Pancreas (tissue), 10 donors: ENCODE measurements at regions not wholly inside any gene's neighbourhood (a gene's known extent, or its start where the extent isn't known, plus 50 kb on each side); places are given as distances from the start of the nearest gene placed in this dataset.

ENCODE experiments used
- ATAC-seq, 4 donors: fragments of 200-7000 bp; cut with Tn5 transposase; one replicate each; pipeline versions ENCODE4 v1.8.0 to v1.9.1; 2020; ENCODE audit warnings: mild to moderate bottlenecking in 4 of 4, moderate library complexity in 4 of 4
- DNase-seq, 6 donors: peaks; one replicate each; pipeline ENCODE4 v3.0.0-alpha.2; 2020
- FAIRE-seq: peaks from 2 replicates; lab custom pipeline; 2012; peaks lifted over from hg19 to GRCh38; lab: Jason Lieb, UNC
- H3K27ac ChIP-seq, 4 donors: fragments of 200-600 bp; sonication (generic); 1 replicate in 3 of 4; 2 replicates in 1 of 4; pipeline versions ENCODE4 v1.5.0 to v1.8.0; 2020
- H3K27me3 ChIP-seq, 4 donors: fragments of 200-600 bp; one replicate each; pipeline ENCODE4 v1.8.0; 2021
- H3K36me3 ChIP-seq, 3 donors: fragments of 200-600 bp; sonication (generic) in 1 of 3; one replicate each; pipeline versions ENCODE4 v1.5.0 to v1.8.0; 2020 to 2021
- H3K4me1 ChIP-seq, 3 donors: fragments of 200-600 bp; one replicate each; pipeline ENCODE4 v1.8.0; 2021
- H3K4me3 ChIP-seq, 4 donors: fragments of 200-600 bp; sonication (generic) in 2 of 4; one replicate each; pipeline versions ENCODE4 v1.5.0 to v1.8.0; 2020 to 2021
- H3K9me3 ChIP-seq, 4 donors: fragments of 200-600 bp; one replicate each; pipeline ENCODE4 v1.8.0; 2021
- CTCF ChIP-seq, 4 donors: fragments of 200-600 bp; sonication (generic) in 3 of 4; IDR thresholded peaks; one replicate each; pipeline versions ENCODE4 v1.5.0 to v1.8.0; 2021; ENCODE audit warnings: antibody characterized with exemption in 4 of 4
- WGBS, 2 donors: extraction: QIAGEN DNeasy Blood & Tissue Kit; methylation state at CpG; one replicate each; pipeline ENCODE4 v1.1.7; 2013; 5-methylcytosine and 5-hydroxymethylcytosine counted together
- intact Hi-C, 3 donors: fragments of 100-400 bp; cut with DNase I; formaldehyde crosslinking; loops; one replicate each; pipeline versions ENCODE4 v1.11.1 to v1.14.2; 2022
- donor health status: healthy with polysubstance abuse.
- donor health status: DM: no; HTN: no; CAD: no; lungs with moderate emphysema.
- donor health status: DM: no; HTN: no; CAD: no.
- donor health status: control.
- donor health status: control.
- donor health status: Bipolar disorder and iron deficiency.
- donor health status: DM: yes; HTN: yes; CAD: no.
- donor health status: DM: no; HTN: no; CAD: no.
- donor health status: DM: no; HTN: no; CAD: no.
- donor health status: DM: yes; HTN: yes; CAD: no.

GRCh38 chr13:46962281-46962941 is 65.6 kb upstream of the HTR2A start:
- intact Hi-C loops, result no loop called here
- Histone ChIP-seq H3K27me3 (no peaks in the 10 kb centered on the region), H3K27ac (no peak overlapping the region), H3K4me1 (no peaks in the 10 kb centered on the region), H3K36me3 (no peaks in the 10 kb centered on the region), H3K4me3 (no peak overlapping the region), H3K9me3 (no peaks in the 10 kb centered on the region)
- WGBS, 2 donors, result 66 to 71% methylated on average over 6 of the region's 6 CpGs
- DNase-seq (no peak), ATAC-seq (no peak), FAIRE-seq (no peak)
- TF ChIP-seq CTCF (IDR thresholded peaks at IDR 0.05), result no peak

- Histone ChIP-seq H3K27ac (no peak overlapping the region), H3K36me3 (no peaks in the 10 kb centered on the region), H3K4me3 (no peak overlapping the region), H3K9me3 (no peaks in the 10 kb centered on the region), H3K27me3 (no peaks in the 10 kb centered on the region), H3K4me1 (no peaks in the 10 kb centered on the region)
- DNase-seq (no peak), FAIRE-seq (no peak), ATAC-seq (peak in 2 of 4 donors; percentile 45 to 61)
- no peak for TF ChIP-seq CTCF (IDR thresholded peaks at IDR 0.05)
- WGBS, 2 donors, result 44 to 66% methylated on average over 2 of the region's 2 CpGs
- intact Hi-C loops, result no loop called here
These were observed 64.9 kb upstream of the HTR2A start for GRCh38 chr13:46961719-46962118.

- Histone ChIP-seq H3K9me3 (no peaks in the 10 kb centered on the region), H3K4me3 (no peak overlapping the region), H3K27ac (no peak overlapping the region), H3K36me3 (no peaks in the 10 kb centered on the region), H3K27me3 (no peaks in the 10 kb centered on the region), H3K4me1 (no peaks in the 10 kb centered on the region)
- FAIRE-seq (no peak), DNase-seq (no peak), ATAC-seq (no peak)
- intact Hi-C loops, result no loop called here
- WGBS, 2 donors, result 81 to 88% methylated on average over 2 of the region's 2 CpGs
- no peak for TF ChIP-seq CTCF (IDR thresholded peaks at IDR 0.05)
These were observed 57.1 kb upstream of the HTR2A start for GRCh38 chr13:46953941-46954340.

- no peak for FAIRE-seq
These were observed 56.5 kb upstream of the HTR2A start for GRCh38 chr13:46953331-46953730.

More at GRCh38 chr13:46953331-46953730, 56.5 kb upstream of the HTR2A start:
- Histone ChIP-seq H3K36me3 (no peaks in the 10 kb centered on the region), H3K4me3 (no peak overlapping the region), H3K4me1 (no peaks in the 10 kb centered on the region), H3K27me3 (no peaks in the 10 kb centered on the region), H3K27ac (no peak overlapping the region), H3K9me3 (no peaks in the 10 kb centered on the region)
- intact Hi-C loops, result no loop called here
- WGBS, 2 donors, result 71 to 83% methylated on average over 3 of the region's 3 CpGs
- DNase-seq, result no peak
- TF ChIP-seq CTCF (IDR thresholded peaks at IDR 0.05), result no peak
- no peak for ATAC-seq
